B cell (primary cell): ENCODE measurements at regions not wholly inside any gene's neighbourhood (a gene's known extent, or its start where the extent isn't known, plus 50 kb on each side); places are given as distances from the start of the nearest gene placed in this dataset.

Experiments used
- ATAC-seq: fragments of 200-7000 bp; cut with Tn5 transposase; one replicate; pipeline ENCODE4 v1.10.0; 2021; ENCODE audit warnings: low read depth, mild to moderate bottlenecking, moderate number of reproducible peaks, moderate library complexity
- CTCF ChIA-PET: fragments of 350-600 bp; sonication (Branson Sonifier 250); formaldehyde crosslinking; loops from one replicate; lab custom pipeline; 2021; ENCODE audit warnings: antibody characterized with exemption, inconsistent platforms; lab: Charles Lee
- POLR2A ChIA-PET: fragments of 350-600 bp; sonication (Branson Sonifier 250); formaldehyde crosslinking; loops from one replicate; lab custom pipeline; 2021; ENCODE audit warnings: antibody characterized with exemption; lab: Charles Lee
- DNase-seq: peaks from one replicate; pipeline ENCODE4 v3.0.0; 2013
- H2AFZ ChIP-seq: 2 replicates; pipeline ENCODE4 v1.6.1; 2012; ENCODE audit warnings: mild to moderate bottlenecking, low read depth, low read length; ENCODE audit not compliant: insufficient read depth, poor library complexity, severe bottlenecking
- H3K27ac ChIP-seq, 2 donors: 1 replicate in 1 of 2; 2 replicates in 1 of 2; pipeline ENCODE4 v1.5.1; 2012 to 2013; ENCODE audit warnings: low read length in 2 of 2, mild to moderate bottlenecking in 2 of 2, moderate library complexity in 1 of 2
- H3K27me3 ChIP-seq, 4 experiments: fragments of 200-600 bp in 1 of 4; sonication (generic) in 1 of 4; replicated peaks in 1 of 4; 1 replicate in 2 of 4; 2 replicates in 2 of 4; pipeline versions ENCODE4 v1.6.1 to v1.7.0; 2013 to 2016; ENCODE audit warnings: low read length in 3 of 4, mild to moderate bottlenecking in 2 of 4, mixed read lengths in 1 of 4, moderate library complexity in 1 of 4; ENCODE audit not compliant: insufficient read depth in 4 of 4, control insufficient read depth in 3 of 4; ENCODE audit errors: control extremely low read depth in 1 of 4
- H3K36me3 ChIP-seq, 2 experiments: replicated peaks in 1 of 2; 1 replicate in 1 of 2; 2 replicates in 1 of 2; pipeline versions ENCODE4 v1.6.1 to v1.7.1; 2013; ENCODE audit warnings: low read length in 1 of 2; ENCODE audit not compliant: insufficient read depth in 2 of 2, control insufficient read depth in 1 of 2; ENCODE audit errors: control extremely low read depth in 1 of 2, extremely low read depth in 1 of 2
- H3K4me1 ChIP-seq, 2 donors: fragments of 200-600 bp in 1 of 2; sonication (generic) in 1 of 2; 1 replicate in 1 of 2; 2 replicates in 1 of 2; pipeline versions ENCODE4 v1.5.1 to v1.6.1; 2013 to 2017; ENCODE audit warnings: low read length in 2 of 2; ENCODE audit not compliant: control insufficient read depth in 2 of 2, insufficient read depth in 2 of 2
- H3K4me2 ChIP-seq: replicated peaks from 2 replicates; pipeline ENCODE3; 2012; ENCODE audit warnings: mild to moderate bottlenecking, low read depth, low read length; ENCODE audit not compliant: poor library complexity, severe bottlenecking
- H3K4me3 ChIP-seq, 5 experiments: fragments of 200-600 bp in 1 of 5; sonication (generic) in 1 of 5; 1 replicate in 3 of 5; 2 replicates in 2 of 5; pipeline versions ENCODE4 v1.5.1 to v1.7.0; 2011 to 2016; ENCODE audit warnings: low read length in 4 of 5, mild to moderate bottlenecking in 4 of 5, low read depth in 2 of 5, control low read depth in 1 of 5, moderate library complexity in 1 of 5; ENCODE audit not compliant: insufficient read depth in 1 of 5; ENCODE audit errors: control extremely low read depth in 1 of 5, extremely low read depth in 1 of 5
- H3K79me2 ChIP-seq: fragments of 200-600 bp; sonication (generic); one replicate; pipeline ENCODE4 v1.6.0; 2016; ENCODE audit warnings: low read length; ENCODE audit not compliant: control insufficient read depth, insufficient read depth
- H3K9ac ChIP-seq: fragments of 200-600 bp; sonication (generic); 2 replicates; pipeline ENCODE4 v1.6.1; 2017; ENCODE audit warnings: mild to moderate bottlenecking, low read length, moderate library complexity
- H3K9me3 ChIP-seq, 3 donors: one replicate each; pipeline versions ENCODE4 v1.6.1 to v1.7.1; 2013; ENCODE audit warnings: low read length in 2 of 3; ENCODE audit not compliant: control insufficient read depth in 2 of 3, insufficient read depth in 1 of 3; ENCODE audit errors: control extremely low read depth in 1 of 3
- H4K20me1 ChIP-seq: 2 replicates; pipeline ENCODE4 v1.6.0; 2012; ENCODE audit warnings: mild to moderate bottlenecking, low read length; ENCODE audit not compliant: insufficient read depth, control insufficient read depth, poor library complexity, severe bottlenecking
- H3K27ac Mint-ChIP-seq: one replicate; pipeline ENCODE4 v1.8.0; 2021; ENCODE audit warnings: mixed read lengths
- H3K27me3 Mint-ChIP-seq: one replicate; pipeline ENCODE4 v1.8.0; 2021; ENCODE audit warnings: mixed read lengths
- H3K4me1 Mint-ChIP-seq: one replicate; pipeline ENCODE4 v1.8.0; 2021; ENCODE audit warnings: mixed read lengths
- H3K4me3 Mint-ChIP-seq: one replicate; pipeline ENCODE4 v1.8.0; 2021; ENCODE audit warnings: mixed read lengths
- H3K9me3 Mint-ChIP-seq: one replicate; pipeline ENCODE4 v1.8.0; 2022; ENCODE audit warnings: mixed read lengths; ENCODE audit not compliant: insufficient read depth
- CTCF ChIP-seq: fragments of 200-600 bp; IDR thresholded peaks from one replicate; pipeline ENCODE4 v1.8.0; 2022; ENCODE audit warnings: antibody characterized with exemption, mild to moderate bottlenecking
- EZH2 ChIP-seq: IDR thresholded peaks from 2 replicates; pipeline ENCODE4 v1.6.1; 2012; ENCODE audit warnings: borderline replicate concordance, low read depth, mild to moderate bottlenecking, moderate library complexity, low read length; ENCODE audit not compliant: insufficient read depth, poor library complexity, severe bottlenecking
- WGBS: methylation state at CpG from one replicate; pipeline ENCODE4 v1.1.5; 2013; ENCODE audit warnings: missing lambda C conversion rate; ENCODE audit not compliant: insufficient coverage; 5-methylcytosine and 5-hydroxymethylcytosine counted together
- intact Hi-C: fragments of 100-400 bp; cut with micrococcal nuclease; formaldehyde crosslinking; loops from one replicate; pipeline ENCODE4 v1.10.0; 2022

- peaks cover 13% of the 10 kb centered on the region for H3K27me3 Mint-ChIP-seq
- no peak overlapping the region for H3K4me3 ChIP-seq
- no peak overlapping the region for H3K27ac Mint-ChIP-seq
- 100% methylated on average over 2 of the region's 2 CpGs for WGBS
- no peak overlapping the region for H3K9ac ChIP-seq
- no peak overlapping the region for H3K27ac ChIP-seq
- ATAC-seq (no peak), DNase-seq (no peak)
- no peak overlapping the region for H3K4me3 Mint-ChIP-seq
- H2AFZ ChIP-seq, result no peak overlapping the region
- H3K9me3 ChIP-seq, result peaks cover 0 to 6% (median 0%) of the 10 kb centered on the region in 3 donors
- H4K20me1 ChIP-seq, result no peaks in the 10 kb centered on the region
- no peak for TF ChIP-seq CTCF
- TF ChIP-seq EZH2, result no peak
- ChIA-PET CTCF (no interaction called here), POLR2A (no interaction called here)
- no peaks in the 10 kb centered on the region for H3K4me1 ChIP-seq
- H3K79me2 ChIP-seq, result no peaks in the 10 kb centered on the region
- peaks cover 0 to 4% (median 0%) of the 10 kb centered on the region in 4 experiments for H3K27me3 ChIP-seq
- H3K36me3 ChIP-seq, result no peaks in the 10 kb centered on the region
- H3K4me2 ChIP-seq, result no peak overlapping the region
- intact Hi-C loops, result no loop called here
- no peaks in the 10 kb centered on the region for H3K4me1 Mint-ChIP-seq
- no peaks in the 10 kb centered on the region for H3K9me3 Mint-ChIP-seq
These were observed 109.0 kb upstream of the PLXNA4 start for GRCh38 chr7:132685277-132685676.

- WGBS, result over 99% methylated on average over 11 of the region's 12 CpGs
- POLR2A ChIA-PET, result no interaction called here
- CTCF ChIA-PET, result no interaction called here
These were observed 107.8 kb upstream of the PLXNA4 start for GRCh38 chr7:132683896-132684690.

More at GRCh38 chr7:132683896-132684690, 107.8 kb upstream of the PLXNA4 start:
- Histone ChIP-seq H3K27me3 (peaks cover 0 to 4% (median 0%) of the 10 kb centered on the region in 4 experiments), H2AFZ (no peak overlapping the region), H3K9me3 (peaks cover 0 to 6% (median 0%) of the 10 kb centered on the region in 3 donors), H3K4me2 (no peak overlapping the region), H3K36me3 (no peaks in the 10 kb centered on the region), H3K4me3 (no peak overlapping the region), H3K79me2 (no peaks in the 10 kb centered on the region), H4K20me1 (no peaks in the 10 kb centered on the region), H3K4me1 (no peaks in the 10 kb centered on the region), H3K27ac (no peak overlapping the region), H3K9ac (no peak overlapping the region)
- Mint-ChIP-seq H3K9me3 (no peaks in the 10 kb centered on the region), H3K4me3 (no peak overlapping the region), H3K27me3 (peaks cover 9% of the 10 kb centered on the region), H3K4me1 (no peaks in the 10 kb centered on the region), H3K27ac (no peak overlapping the region)
- intact Hi-C loops, result no loop called here
- ATAC-seq (no peak), DNase-seq (no peak)
- TF ChIP-seq EZH2 (no peak), CTCF (no peak)
